Smooth muscle cell (in vitro differentiated cells): ENCODE measurements at regions not wholly inside any gene's neighbourhood (a gene's known extent, or its start where the extent isn't known, plus 50 kb on each side); places are given as distances from the start of the nearest gene placed in this dataset.
"Not testable (repeated sequence)": the region's sequence is repeated elsewhere in the genome, so short reads cannot be mapped to it uniquely, and the experiment has no call there.

Experiments
- DNase-seq: peaks from one replicate; lab custom pipeline; 2025; ENCODE audit not compliant: unreplicated experiment; lab: John Stamatoyannopoulos, UW
- H2AFZ ChIP-seq: fragments of 200-600 bp; sonication (generic); 2 replicates; pipeline ENCODE4 v1.6.0; 2016; ENCODE audit warnings: antibody characterized with exemption, low read depth, mild to moderate bottlenecking
- H3F3A ChIP-seq: fragments of 200-600 bp; sonication (generic); 2 replicates; pipeline ENCODE4 v1.6.0; 2017; ENCODE audit warnings: antibody characterized with exemption, low read depth
- H3K27ac ChIP-seq: fragments of 200-600 bp; sonication (generic); 2 replicates; pipeline ENCODE4 v1.5.1; 2016; ENCODE audit warnings: low read depth, mild to moderate bottlenecking
- H3K27me3 ChIP-seq: fragments of 200-600 bp; sonication (generic); 2 replicates; pipeline ENCODE4 v1.6.1; 2016; ENCODE audit warnings: low read depth, mild to moderate bottlenecking
- H3K36me3 ChIP-seq: fragments of 200-600 bp; sonication (generic); 2 replicates; pipeline ENCODE4 v1.5.1; 2016; ENCODE audit warnings: low read depth
- H3K4me1 ChIP-seq: fragments of 200-600 bp; sonication (generic); 2 replicates; pipeline ENCODE4 v1.5.1; 2016; ENCODE audit warnings: low read depth
- H3K4me2 ChIP-seq: fragments of 200-600 bp; sonication (generic); 2 replicates; pipeline ENCODE4 v1.6.0; 2016; ENCODE audit warnings: mild to moderate bottlenecking
- H3K4me3 ChIP-seq: fragments of 200-600 bp; sonication (generic); 2 replicates; pipeline ENCODE4 v1.5.1; 2016; ENCODE audit warnings: mild to moderate bottlenecking
- H3K79me2 ChIP-seq: fragments of 200-600 bp; sonication (generic); 2 replicates; pipeline ENCODE4 v1.6.0; 2016; ENCODE audit warnings: low read depth, mild to moderate bottlenecking
- H3K9ac ChIP-seq: fragments of 200-600 bp; sonication (generic); 2 replicates; pipeline ENCODE4 v1.6.0; 2016; ENCODE audit warnings: low read depth
- H3K9me3 ChIP-seq: fragments of 200-600 bp; sonication (generic); replicated peaks from 2 replicates; pipeline ENCODE4 v1.5.1; 2016; ENCODE audit warnings: low read depth
- H4K20me1 ChIP-seq: fragments of 200-600 bp; sonication (generic); 2 replicates; pipeline ENCODE4 v1.6.0; 2016; ENCODE audit warnings: low read depth
- WGBS: methylation state at CpG from one replicate; pipeline ENCODE4 v1.1.7; 2016; ENCODE audit warnings: low lambda C conversion rate; 5-methylcytosine and 5-hydroxymethylcytosine counted together
- TF ChIP-seq, protein P1 (sequence below): fragments of 200-600 bp; sonication (generic); IDR thresholded peaks from 2 replicates; pipeline ENCODE4 v1.5.1; 2017; ENCODE audit warnings: borderline replicate concordance, mild to moderate bottlenecking, antibody characterized with exemption; ENCODE audit not compliant: insufficient read depth, poor library complexity, severe bottlenecking

GRCh38 chr10:106348933-106349332, 815.6 kb downstream of the SORCS1 start:
- no peaks in the 10 kb centered on the region for H3K79me2 ChIP-seq
- TF ChIP-seq, protein P1, sequence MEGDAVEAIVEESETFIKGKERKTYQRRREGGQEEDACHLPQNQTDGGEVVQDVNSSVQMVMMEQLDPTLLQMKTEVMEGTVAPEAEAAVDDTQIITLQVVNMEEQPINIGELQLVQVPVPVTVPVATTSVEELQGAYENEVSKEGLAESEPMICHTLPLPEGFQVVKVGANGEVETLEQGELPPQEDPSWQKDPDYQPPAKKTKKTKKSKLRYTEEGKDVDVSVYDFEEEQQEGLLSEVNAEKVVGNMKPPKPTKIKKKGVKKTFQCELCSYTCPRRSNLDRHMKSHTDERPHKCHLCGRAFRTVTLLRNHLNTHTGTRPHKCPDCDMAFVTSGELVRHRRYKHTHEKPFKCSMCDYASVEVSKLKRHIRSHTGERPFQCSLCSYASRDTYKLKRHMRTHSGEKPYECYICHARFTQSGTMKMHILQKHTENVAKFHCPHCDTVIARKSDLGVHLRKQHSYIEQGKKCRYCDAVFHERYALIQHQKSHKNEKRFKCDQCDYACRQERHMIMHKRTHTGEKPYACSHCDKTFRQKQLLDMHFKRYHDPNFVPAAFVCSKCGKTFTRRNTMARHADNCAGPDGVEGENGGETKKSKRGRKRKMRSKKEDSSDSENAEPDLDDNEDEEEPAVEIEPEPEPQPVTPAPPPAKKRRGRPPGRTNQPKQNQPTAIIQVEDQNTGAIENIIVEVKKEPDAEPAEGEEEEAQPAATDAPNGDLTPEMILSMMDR: no peak

DNA sequence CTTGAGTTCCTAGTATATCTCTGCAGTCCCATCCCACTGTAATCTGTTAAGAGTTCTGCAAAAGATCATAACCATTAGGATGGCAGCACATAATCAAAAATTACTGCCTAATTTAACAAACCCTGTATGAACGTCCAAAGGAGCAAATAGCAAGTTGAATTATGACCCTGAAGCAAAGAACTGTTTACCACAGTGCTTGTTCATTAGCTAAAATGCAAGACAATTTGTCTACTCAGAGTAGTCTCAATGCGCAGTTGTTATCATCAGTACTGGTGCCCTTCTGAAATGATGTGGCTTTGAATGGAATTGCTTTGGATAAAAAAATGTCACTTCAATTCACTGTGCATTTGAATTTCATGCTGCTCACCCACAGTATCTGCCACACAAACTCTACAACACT, 817.0 kb downstream of the SORCS1 start:
- Histone ChIP-seq H3K79me2 (no peaks in the 10 kb centered on the region), H4K20me1 (no peaks in the 10 kb centered on the region), H3K4me3 (no peak overlapping the region), H3F3A (no peaks in the 10 kb centered on the region), H3K9me3 (no peaks in the 10 kb centered on the region), H3K9ac (no peak overlapping the region), H3K27ac (no peak overlapping the region), H3K27me3 (peaks cover 9% of the 10 kb centered on the region), H3K4me2 (no peak overlapping the region), H3K36me3 (no peaks in the 10 kb centered on the region), H2AFZ (no peak overlapping the region), H3K4me1 (no peaks in the 10 kb centered on the region)
- WGBS: 85% methylated on average over 2 of the region's 2 CpGs
- DNase-seq: no peak
- TF ChIP-seq, protein P1: no peak

More at GRCh38 chr10:106348933-106349332, 815.6 kb downstream of the SORCS1 start:
- no peaks in the 10 kb centered on the region for H3K9me3 ChIP-seq
- H3K4me2 ChIP-seq: no peak overlapping the region
- H3K4me1 ChIP-seq: no peaks in the 10 kb centered on the region
- no peaks in the 10 kb centered on the region for H3F3A ChIP-seq
- no peak overlapping the region for H3K9ac ChIP-seq
- peaks cover 9% of the 10 kb centered on the region for H3K27me3 ChIP-seq
- H3K4me3 ChIP-seq: no peak overlapping the region
- H4K20me1 ChIP-seq: no peaks in the 10 kb centered on the region
- no peak overlapping the region for H2AFZ ChIP-seq
- DNase-seq: no peak
- no peaks in the 10 kb centered on the region for H3K36me3 ChIP-seq
- H3K27ac ChIP-seq: no peak overlapping the region

DNA sequence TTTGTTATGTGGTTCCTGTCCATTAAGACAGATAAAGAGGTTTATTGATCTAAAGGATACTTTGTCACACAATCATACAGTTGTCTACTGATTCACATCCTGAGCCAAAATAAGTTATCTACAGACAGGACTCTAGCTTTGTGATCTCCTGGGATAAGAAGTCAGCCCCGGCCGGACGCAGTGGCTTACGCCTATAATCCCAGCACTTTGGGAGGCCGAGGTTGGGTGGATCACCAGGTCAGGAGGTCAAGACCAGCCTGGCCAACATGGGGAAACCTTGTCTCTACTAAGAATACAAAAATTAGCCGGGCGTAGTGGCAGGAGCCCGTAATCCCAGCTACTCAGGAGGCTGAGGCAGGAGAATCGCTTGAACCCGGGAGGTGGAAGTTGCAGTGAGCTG, 821.0 kb downstream of the SORCS1 start:
- not testable (repeated sequence) for H3K4me3 ChIP-seq, DNase-seq, H3K9me3 ChIP-seq, H3K27me3 ChIP-seq, H3K9ac ChIP-seq, H3K4me1 ChIP-seq, H3K4me2 ChIP-seq, H2AFZ ChIP-seq, H3K27ac ChIP-seq, H4K20me1 ChIP-seq, H3K36me3 ChIP-seq, H3F3A ChIP-seq, H3K79me2 ChIP-seq
- WGBS: 56% methylated on average over 10 of the region's 10 CpGs

DNA sequence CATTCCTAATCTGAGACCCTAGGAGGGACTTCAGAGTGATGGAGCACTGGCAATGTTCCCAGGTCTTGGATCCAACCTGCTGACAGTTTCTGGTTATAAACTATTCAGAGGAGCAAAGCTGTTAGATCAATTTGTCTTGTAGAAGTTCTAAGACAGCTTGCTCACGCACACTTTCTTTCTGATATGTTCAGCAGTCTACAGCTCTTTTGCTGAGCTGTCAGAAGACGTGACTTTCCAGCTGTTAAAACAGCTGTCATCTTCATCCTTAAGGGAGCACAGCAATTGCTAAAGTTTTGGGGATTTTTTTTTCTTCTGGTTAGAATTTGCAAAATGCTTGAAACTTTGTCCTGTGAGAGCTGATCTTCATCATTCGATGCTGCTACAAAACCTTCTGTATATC, 823.1 kb downstream of the SORCS1 start:
- WGBS: 78% methylated on average over 3 of the region's 3 CpGs
- Histone ChIP-seq H3K79me2 (no peaks in the 10 kb centered on the region), H2AFZ (no peak overlapping the region), H3K4me2 (no peak overlapping the region), H3K9me3 (no peaks in the 10 kb centered on the region), H3K4me1 (no peaks in the 10 kb centered on the region), H3K4me3 (no peak overlapping the region), H3K27ac (no peak overlapping the region), H3K27me3 (no peaks in the 10 kb centered on the region), H3F3A (no peaks in the 10 kb centered on the region), H4K20me1 (no peaks in the 10 kb centered on the region), H3K9ac (no peak overlapping the region), H3K36me3 (no peaks in the 10 kb centered on the region)
- DNase-seq: no peak
- TF ChIP-seq, protein P1: no peak
